Lower lobe of right lung (tissue), 2 donors: ENCODE measurements at regions not wholly inside any gene's neighbourhood (a gene's known extent, or its start where the extent isn't known, plus 50 kb on each side); places are given as distances from the start of the nearest gene placed in this dataset.

Experiments
- ATAC-seq, 2 donors: fragments of 200-7000 bp; cut with Tn5 transposase; one replicate each; pipeline ENCODE4 v1.9.1; 2020 to 2022; ENCODE audit warnings: mild to moderate bottlenecking in 2 of 2, moderate library complexity in 2 of 2
- DNase-seq: peaks from one replicate; pipeline ENCODE4 v3.0.0-alpha.2; 2020
- H3K27ac ChIP-seq: fragments of 200-600 bp; one replicate; pipeline ENCODE4 v1.8.0; 2022
- H3K27me3 ChIP-seq: fragments of 200-600 bp; one replicate; pipeline ENCODE4 v1.8.0; 2022; ENCODE audit warnings: low read depth
- H3K36me3 ChIP-seq: fragments of 200-600 bp; one replicate; pipeline ENCODE4 v1.8.0; 2022; ENCODE audit warnings: mild to moderate bottlenecking
- H3K4me1 ChIP-seq: fragments of 200-600 bp; one replicate; pipeline ENCODE4 v1.8.0; 2022
- H3K4me3 ChIP-seq: fragments of 200-600 bp; one replicate; pipeline ENCODE4 v1.8.0; 2022; ENCODE audit warnings: mild to moderate bottlenecking
- H3K9me3 ChIP-seq: fragments of 200-600 bp; one replicate; pipeline ENCODE4 v1.8.0; 2022
- CTCF ChIP-seq: fragments of 200-600 bp; IDR thresholded peaks from one replicate; pipeline ENCODE4 v1.8.0; 2022; ENCODE audit warnings: antibody characterized with exemption, mild to moderate bottlenecking
- intact Hi-C: fragments of 100-400 bp; cut with DNase I; formaldehyde crosslinking; loops from one replicate; pipeline ENCODE4 v1.11.0; 2022
- donor health status: DM: no; HTN: yes; CAD: no; lungs with severe emphysema.

GRCh38 chr1:239993366-239993765, 98.3 kb upstream of the FMN2 start:
- Histone ChIP-seq H3K4me1 (peaks cover 6% of the 10 kb centered on the region), H3K9me3 (no peaks in the 10 kb centered on the region), H3K27me3 (peaks cover 40% of the 10 kb centered on the region), H3K36me3 (no peaks in the 10 kb centered on the region), H3K27ac (no peak overlapping the region), H3K4me3 (no peak overlapping the region)
- intact Hi-C loops: no loop called here
- no peak for DNase-seq
- ATAC-seq: no peak
- no peak for TF ChIP-seq CTCF

GRCh38 chr1:239995281-239995680, 96.4 kb upstream of the FMN2 start:
- intact Hi-C loops: no loop called here
- no peak overlapping the region for H3K4me3 ChIP-seq
- H3K27me3 ChIP-seq: peaks cover 60% of the 10 kb centered on the region
- H3K4me1 ChIP-seq: peaks cover 7% of the 10 kb centered on the region
- H3K36me3 ChIP-seq: no peaks in the 10 kb centered on the region
- H3K9me3 ChIP-seq: no peaks in the 10 kb centered on the region
- no peak for DNase-seq
- H3K27ac ChIP-seq: no peak overlapping the region
- no peak for ATAC-seq
- no peak for TF ChIP-seq CTCF

- intact Hi-C loops: no loop called here
- no peak for ATAC-seq
- no peak overlapping the region for H3K27ac ChIP-seq
- H3K4me1 ChIP-seq: peaks cover 7% of the 10 kb centered on the region
- no peak overlapping the region for H3K4me3 ChIP-seq
- TF ChIP-seq CTCF: no peak
- H3K9me3 ChIP-seq: no peaks in the 10 kb centered on the region
- no peaks in the 10 kb centered on the region for H3K36me3 ChIP-seq
- no peak for DNase-seq
- H3K27me3 ChIP-seq: peaks cover 62% of the 10 kb centered on the region
Measured at GRCh38 chr1:239997160-239997514, 94.5 kb upstream of the FMN2 start.

- no peak for TF ChIP-seq CTCF
- DNase-seq: no peak
- Histone ChIP-seq H3K4me1 (peaks cover 7% of the 10 kb centered on the region), H3K4me3 (peak overlapping the region; percentile 42), H3K36me3 (no peaks in the 10 kb centered on the region), H3K27ac (no peak overlapping the region), H3K9me3 (no peaks in the 10 kb centered on the region), H3K27me3 (peaks cover 62% of the 10 kb centered on the region)
- intact Hi-C loops: no loop called here
- ATAC-seq: peak; percentile 47 to 60
Measured at GRCh38 chr1:239997515-239998311, 94.0 kb upstream of the FMN2 start.

- TF ChIP-seq CTCF: no peak
- H3K36me3 ChIP-seq: no peaks in the 10 kb centered on the region
- H3K9me3 ChIP-seq: no peaks in the 10 kb centered on the region
- peaks cover 7% of the 10 kb centered on the region for H3K4me1 ChIP-seq
- no peak for DNase-seq
- ATAC-seq: no peak
- peak overlapping the region; percentile 42 for H3K4me3 ChIP-seq
- no peak overlapping the region for H3K27ac ChIP-seq
- peaks cover 60% of the 10 kb centered on the region for H3K27me3 ChIP-seq
- intact Hi-C loops: no loop called here
Measured at GRCh38 chr1:239998312-239998649, 93.4 kb upstream of the FMN2 start.
